Esophagus (tissue), 2 donors: ENCODE measurements at regions not wholly inside any gene's neighbourhood (a gene's known extent, or its start where the extent isn't known, plus 50 kb on each side); places are given as distances from the start of the nearest gene placed in this dataset.

ENCODE experiments used
- H3K27ac ChIP-seq, 2 donors: one replicate each; pipeline ENCODE4 v1.5.1; 2013; ENCODE audit warnings: low read depth in 2 of 2, mild to moderate bottlenecking in 2 of 2, inconsistent platforms in 1 of 2, low read length in 1 of 2, moderate library complexity in 1 of 2
- H3K27me3 ChIP-seq, 2 donors: one replicate each; pipeline ENCODE4 v1.6.1; 2013; ENCODE audit warnings: low read length in 2 of 2, control low read depth in 1 of 2, mild to moderate bottlenecking in 1 of 2; ENCODE audit not compliant: insufficient read depth in 2 of 2, control insufficient read depth in 1 of 2
- H3K36me3 ChIP-seq, 2 donors: one replicate each; pipeline ENCODE4 v1.6.1; 2013; ENCODE audit warnings: low read length in 1 of 2; ENCODE audit not compliant: control insufficient read depth in 2 of 2, insufficient read depth in 2 of 2
- H3K4me1 ChIP-seq, 2 donors: one replicate each; pipeline ENCODE4 v1.6.1; 2013; ENCODE audit warnings: low read length in 1 of 2; ENCODE audit not compliant: control insufficient read depth in 2 of 2, insufficient read depth in 2 of 2
- H3K4me3 ChIP-seq, 2 donors: one replicate each; pipeline ENCODE4 v1.5.1; 2013; ENCODE audit warnings: low read length in 2 of 2, mild to moderate bottlenecking in 2 of 2, low read depth in 1 of 2, moderate library complexity in 1 of 2
- H3K9me3 ChIP-seq, 2 donors: one replicate each; pipeline ENCODE4 v1.6.1; 2013; ENCODE audit warnings: mild to moderate bottlenecking in 2 of 2, low read depth in 1 of 2, low read length in 1 of 2, moderate library complexity in 1 of 2; ENCODE audit not compliant: control insufficient read depth in 2 of 2, insufficient read depth in 1 of 2
- WGBS, 2 donors: extraction: QIAGEN DNeasy Blood & Tissue Kit; methylation state at CpG; one replicate each; pipeline ENCODE4 v1.1.7; 2013; 5-methylcytosine and 5-hydroxymethylcytosine counted together
- donor health status: healthy with polysubstance abuse.
- donor health status: Bipolar disorder and iron deficiency.

DNA sequence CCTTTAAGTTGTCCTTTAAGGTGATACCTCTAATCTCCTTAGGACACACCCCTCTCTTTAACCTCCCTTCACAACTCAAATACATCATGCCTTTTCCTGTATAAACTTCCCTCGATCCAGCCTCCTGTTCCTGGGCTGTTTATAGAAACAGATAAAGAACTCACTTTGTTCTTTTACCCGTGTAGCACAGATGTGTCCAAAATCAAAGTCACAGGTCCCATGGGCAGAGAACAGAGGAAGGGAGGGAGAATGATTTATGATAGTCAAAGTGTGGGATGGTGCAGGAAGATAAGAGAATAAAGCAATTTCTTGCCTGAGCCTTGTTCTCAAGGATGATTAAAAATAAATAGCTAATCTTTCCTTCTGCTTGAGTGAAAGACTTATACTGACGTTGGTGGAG lies 50.3 kb upstream of the CABCOCO1 start:
- H3K4me3 ChIP-seq: no peak overlapping the region
- WGBS, 2 donors: 17 to 19% methylated on average over 3 of the region's 3 CpGs
- H3K9me3 ChIP-seq: no peaks in the 10 kb centered on the region
- H3K4me1 ChIP-seq: no peaks in the 10 kb centered on the region
- no peaks in the 10 kb centered on the region for H3K27me3 ChIP-seq
- no peaks in the 10 kb centered on the region for H3K36me3 ChIP-seq
- H3K27ac ChIP-seq: no peak overlapping the region

DNA sequence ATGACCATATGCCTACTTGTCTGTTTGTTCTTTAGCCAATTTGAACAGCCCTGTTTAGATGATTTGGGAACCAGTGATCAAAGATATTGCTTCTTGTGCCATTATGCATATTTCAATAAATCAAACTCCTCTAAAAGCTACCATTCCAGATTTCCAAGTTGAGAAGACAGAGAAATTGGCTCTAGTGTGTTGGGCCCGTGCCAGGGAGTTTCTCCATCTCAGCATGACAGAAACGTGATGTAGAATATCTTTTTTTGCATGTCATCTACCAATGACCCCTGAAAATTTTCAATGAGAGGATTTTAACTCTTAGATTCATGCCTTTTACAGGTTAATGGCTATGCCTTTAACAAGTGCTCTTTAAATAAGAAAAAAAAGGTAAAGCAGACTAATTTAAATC lies 50.7 kb upstream of the CABCOCO1 start:
- Histone ChIP-seq H3K27me3 (no peaks in the 10 kb centered on the region), H3K4me1 (no peaks in the 10 kb centered on the region), H3K9me3 (no peaks in the 10 kb centered on the region), H3K27ac (no peak overlapping the region), H3K4me3 (no peak overlapping the region), H3K36me3 (no peaks in the 10 kb centered on the region)
- 16 to 21% methylated on average over 2 of the region's 2 CpGs for WGBS, 2 donors

DNA sequence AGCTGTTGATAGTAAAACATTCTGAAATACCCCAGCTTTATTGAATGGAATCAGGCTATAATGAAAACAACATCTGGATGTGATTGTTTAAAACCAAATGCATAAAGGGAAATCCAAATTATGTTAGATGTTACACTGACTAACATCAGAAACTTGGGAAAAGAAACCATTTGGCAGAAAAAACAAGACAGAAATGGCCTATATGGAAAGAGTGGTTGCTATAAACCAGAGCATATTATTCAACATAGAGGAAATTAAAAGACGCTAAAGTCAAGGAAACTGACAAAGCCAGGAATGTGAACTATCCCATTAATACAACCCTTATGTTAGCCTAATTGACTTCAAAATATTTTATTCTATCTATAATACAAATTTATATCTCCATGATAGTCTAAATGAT lies 53.0 kb upstream of the CABCOCO1 start:
- Histone ChIP-seq H3K36me3 (no peaks in the 10 kb centered on the region), H3K27me3 (no peaks in the 10 kb centered on the region), H3K4me1 (no peaks in the 10 kb centered on the region), H3K9me3 (no peaks in the 10 kb centered on the region), H3K4me3 (no peak overlapping the region), H3K27ac (no peak overlapping the region)
- WGBS, 2 donors: 85 to 93% methylated on average over 1 of the region's 1 CpG

DNA sequence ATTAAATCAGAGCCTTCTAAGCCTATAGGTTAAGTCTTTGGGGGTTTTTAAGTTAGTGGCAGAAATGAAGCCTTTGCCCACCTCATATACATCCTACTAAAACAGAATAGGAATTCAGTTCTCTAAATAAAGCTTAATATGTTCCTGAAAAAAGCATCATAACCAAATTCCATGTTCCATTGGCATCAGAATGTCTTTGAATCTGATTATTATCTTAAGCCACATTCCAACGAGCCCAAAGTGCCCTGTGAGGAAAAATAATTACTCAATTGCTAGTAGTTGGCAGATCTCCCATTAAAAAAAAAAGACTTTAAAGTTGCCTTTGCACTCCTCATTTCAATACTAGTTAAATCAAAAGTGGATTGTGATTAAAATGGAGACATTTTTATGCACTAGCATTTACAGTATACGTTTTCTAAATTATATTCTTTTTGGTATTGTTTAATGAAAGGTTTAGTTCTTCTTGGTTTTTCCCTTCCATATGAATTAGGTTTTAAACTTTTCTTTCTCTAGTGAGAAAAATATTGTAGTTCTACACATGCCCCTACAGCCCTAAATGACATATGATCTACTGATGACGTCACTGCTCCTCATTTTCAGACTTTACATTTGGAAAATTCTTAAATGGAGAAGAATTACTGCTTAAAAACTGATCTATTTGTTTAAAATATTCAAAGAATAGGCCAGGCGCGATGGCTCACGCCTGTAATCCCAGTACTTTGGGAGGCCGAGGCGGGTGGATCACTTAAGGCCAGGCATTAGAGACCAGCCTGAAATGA lies 54.3 kb upstream of the CABCOCO1 start:
- 73 to 77% methylated on average over 8 of the region's 8 CpGs for WGBS, 2 donors

DNA sequence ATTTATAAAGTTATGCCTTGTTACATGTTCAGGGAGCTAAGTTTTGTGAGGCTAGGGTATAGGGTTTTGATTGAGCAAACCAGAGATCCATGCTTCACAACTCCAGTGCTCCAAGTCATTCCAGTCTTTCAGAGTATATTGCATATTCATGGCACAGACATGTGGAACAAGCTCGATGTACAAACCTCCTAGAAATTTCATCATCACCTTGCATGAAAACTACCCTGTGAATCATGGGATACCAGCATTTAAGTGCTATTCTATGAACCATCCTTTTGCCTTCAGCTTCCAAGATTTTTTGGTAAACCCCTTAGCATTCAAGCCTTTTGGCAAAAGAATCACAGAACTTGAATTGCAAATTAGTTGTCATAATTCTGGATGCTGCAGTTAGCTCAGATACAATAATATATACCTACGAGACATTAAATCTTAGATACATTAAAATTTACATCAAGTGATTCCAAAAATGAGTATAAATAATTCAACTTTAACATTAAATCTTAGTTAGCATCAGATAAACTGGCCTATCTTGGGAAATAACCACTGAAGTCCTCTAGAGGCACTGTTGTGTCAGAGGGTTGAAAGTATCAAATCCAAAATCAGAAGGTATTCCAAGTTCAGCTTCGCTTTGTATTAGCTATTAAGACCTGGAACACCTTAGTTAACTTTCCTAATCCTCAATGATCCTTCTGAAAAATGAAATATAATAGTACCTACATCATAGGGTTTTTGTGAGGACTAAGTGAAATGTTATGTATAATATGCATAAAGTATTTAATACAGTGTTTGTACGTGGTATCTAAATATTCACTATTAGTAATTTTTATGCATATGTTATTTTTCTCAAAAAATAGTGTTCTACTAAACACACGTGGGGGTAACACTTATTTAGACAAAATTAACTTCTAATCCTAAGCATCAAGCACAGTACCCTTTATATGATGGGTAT lies 55.5 kb upstream of the CABCOCO1 start:
- Histone ChIP-seq H3K9me3 (no peaks in the 10 kb centered on the region), H3K27ac (no peak overlapping the region), H3K27me3 (no peaks in the 10 kb centered on the region), H3K4me3 (no peak overlapping the region), H3K4me1 (no peaks in the 10 kb centered on the region), H3K36me3 (no peaks in the 10 kb centered on the region)
- WGBS, 2 donors: 72 to 73% methylated on average over 5 of the region's 5 CpGs

More for the DNA sequence above, 54.3 kb upstream of the CABCOCO1 start:
- H3K4me1 ChIP-seq: no peaks in the 10 kb centered on the region
- H3K4me3 ChIP-seq: no peak overlapping the region
- H3K27ac ChIP-seq: no peak overlapping the region
- no peaks in the 10 kb centered on the region for H3K9me3 ChIP-seq
- no peaks in the 10 kb centered on the region for H3K36me3 ChIP-seq
- no peaks in the 10 kb centered on the region for H3K27me3 ChIP-seq

DNA sequence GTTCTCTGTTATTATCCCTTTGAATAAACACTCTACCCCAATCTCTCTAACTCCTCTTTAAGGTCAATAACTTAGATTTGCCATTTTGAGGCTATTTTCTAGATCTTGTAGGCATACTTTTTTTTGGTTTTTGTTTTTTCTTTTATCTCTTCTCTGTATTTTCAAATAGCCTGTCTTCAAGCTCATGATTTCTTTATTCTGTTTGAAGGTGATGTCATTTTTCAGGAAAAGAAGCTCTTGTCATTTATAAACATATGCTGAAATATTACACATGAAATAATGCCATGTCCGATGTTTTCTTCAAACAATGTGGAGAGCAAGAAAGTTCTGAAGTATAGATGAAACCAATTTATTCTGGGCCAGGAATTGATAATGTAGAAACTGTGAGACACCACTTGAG lies 57.5 kb upstream of the CABCOCO1 start:
- Histone ChIP-seq H3K9me3 (no peaks in the 10 kb centered on the region), H3K27ac (no peak overlapping the region), H3K36me3 (no peaks in the 10 kb centered on the region), H3K4me1 (no peaks in the 10 kb centered on the region), H3K4me3 (no peak overlapping the region), H3K27me3 (no peaks in the 10 kb centered on the region)
- WGBS, 2 donors: 83 to 85% methylated on average over 1 of the region's 1 CpG

DNA sequence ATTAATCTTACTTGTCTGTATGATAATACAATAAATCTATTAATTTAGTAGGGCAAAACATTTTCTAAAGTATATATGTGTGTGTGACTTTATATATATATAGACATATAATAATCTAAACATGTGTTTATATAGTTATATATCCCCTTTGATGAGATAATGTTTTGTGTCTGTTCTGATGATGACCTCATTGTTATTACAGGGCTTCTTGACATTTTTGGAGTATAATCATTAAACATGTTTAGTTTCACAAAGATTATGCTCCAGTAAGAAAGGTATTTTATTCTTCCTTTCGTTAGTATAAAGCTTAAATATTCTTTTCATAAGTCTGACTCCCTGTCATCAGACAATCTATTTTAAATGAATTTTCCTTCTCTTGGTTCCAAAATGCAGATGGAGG lies 62.3 kb upstream of the CABCOCO1 start:
- no peaks in the 10 kb centered on the region for H3K27me3 ChIP-seq
- no peaks in the 10 kb centered on the region for H3K4me1 ChIP-seq
- H3K9me3 ChIP-seq: no peaks in the 10 kb centered on the region
- no peak overlapping the region for H3K27ac ChIP-seq
- WGBS, 2 donors: 44 to 45% methylated on average over 1 of the region's 1 CpG
- H3K4me3 ChIP-seq: no peak overlapping the region
- H3K36me3 ChIP-seq: no peaks in the 10 kb centered on the region

DNA sequence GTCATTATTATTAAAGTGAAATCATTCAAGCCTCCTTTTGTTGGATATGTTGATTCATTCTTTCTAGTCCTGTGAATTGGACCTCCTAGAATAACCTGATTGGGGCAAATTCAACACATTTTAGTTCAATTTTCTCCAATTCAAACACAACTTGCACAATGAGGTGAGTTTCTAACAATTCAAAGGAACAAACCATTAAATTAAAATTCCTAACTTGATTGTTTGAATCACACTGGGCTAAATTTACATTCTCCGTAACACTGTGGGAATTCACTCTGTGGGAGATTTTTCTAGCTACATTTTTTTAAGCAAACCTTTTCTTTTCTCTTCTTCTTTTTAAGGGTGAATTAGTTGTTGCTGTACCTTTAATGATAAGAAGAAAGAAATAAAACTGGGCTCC lies 68.3 kb upstream of the CABCOCO1 start:
- WGBS, 2 donors: 89 to 92% methylated on average over 1 of the region's 1 CpG
- Histone ChIP-seq H3K36me3 (no peaks in the 10 kb centered on the region), H3K4me3 (no peak overlapping the region), H3K27ac (no peak overlapping the region), H3K27me3 (no peaks in the 10 kb centered on the region), H3K9me3 (no peaks in the 10 kb centered on the region), H3K4me1 (no peaks in the 10 kb centered on the region)

DNA sequence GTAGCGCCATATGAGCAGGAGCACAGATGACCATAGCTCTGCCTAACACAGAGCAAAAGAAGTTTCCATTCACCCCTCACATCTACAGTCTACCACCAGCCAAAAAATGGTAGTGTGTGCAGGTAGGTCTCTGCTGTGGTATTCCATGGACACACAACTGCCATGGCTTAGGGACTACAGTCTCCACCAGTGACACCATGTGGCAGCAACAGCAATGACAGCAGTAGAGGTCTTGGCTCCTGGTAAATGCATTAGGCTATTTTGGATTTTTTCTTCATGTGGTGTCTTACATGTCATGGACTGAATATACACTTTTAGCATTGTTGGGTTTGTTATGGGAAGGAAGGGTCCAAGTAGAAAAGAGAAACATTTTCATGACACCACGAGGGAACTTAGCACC lies 70.1 kb upstream of the CABCOCO1 start:
- Histone ChIP-seq H3K27me3 (no peaks in the 10 kb centered on the region), H3K4me1 (no peaks in the 10 kb centered on the region), H3K9me3 (no peaks in the 10 kb centered on the region), H3K36me3 (no peaks in the 10 kb centered on the region), H3K27ac (no peak overlapping the region), H3K4me3 (no peak overlapping the region)
- 83 to 86% methylated on average over 2 of the region's 2 CpGs for WGBS, 2 donors
